Neural progenitor cell (in vitro differentiated cells): ENCODE measurements at regions not wholly inside any gene's neighbourhood (a gene's known extent, or its start where the extent isn't known, plus 50 kb on each side); places are given as distances from the start of the nearest gene placed in this dataset.

ENCODE experiments used
- DNase-seq: peaks from one replicate; pipeline ENCODE4 v3.0.0-alpha.2; 2016; ENCODE audit warnings: low spot score
- H2AFZ ChIP-seq: fragments of 200-600 bp; sonication (generic); replicated peaks from 2 replicates; pipeline ENCODE4 v1.6.1; 2016; ENCODE audit warnings: antibody characterized with exemption
- H3F3A ChIP-seq: fragments of 200-600 bp; sonication (generic); 2 replicates; pipeline ENCODE4 v1.6.1; 2016; ENCODE audit warnings: antibody characterized with exemption, low read depth
- H3K27ac ChIP-seq: fragments of 200-600 bp; sonication (generic); 2 replicates; pipeline ENCODE4 v1.5.1; 2016; ENCODE audit warnings: mild to moderate bottlenecking
- H3K27me3 ChIP-seq: fragments of 200-600 bp; sonication (generic); 2 replicates; pipeline ENCODE4 v1.6.1; 2016; ENCODE audit warnings: mild to moderate bottlenecking, moderate library complexity
- H3K36me3 ChIP-seq: fragments of 200-600 bp; sonication (generic); 2 replicates; pipeline ENCODE4 v1.5.1; 2016
- H3K4me1 ChIP-seq: fragments of 200-600 bp; sonication (generic); 2 replicates; pipeline ENCODE4 v1.6.1; 2016; ENCODE audit warnings: mixed run types
- H3K4me2 ChIP-seq: fragments of 200-600 bp; sonication (generic); 2 replicates; pipeline ENCODE4 v1.6.1; 2016
- H3K4me3 ChIP-seq: fragments of 200-600 bp; sonication (generic); 2 replicates; pipeline ENCODE4 v1.5.1; 2016
- H3K79me2 ChIP-seq: fragments of 200-600 bp; sonication (generic); 2 replicates; pipeline ENCODE4 v1.6.1; 2016; ENCODE audit warnings: low read depth
- H3K9ac ChIP-seq: fragments of 200-600 bp; sonication (generic); 2 replicates; pipeline ENCODE4 v1.6.1; 2016
- H3K9me3 ChIP-seq: fragments of 200-600 bp; sonication (generic); 2 replicates; pipeline ENCODE4 v1.5.1; 2016; ENCODE audit warnings: low read depth
- H4K20me1 ChIP-seq: fragments of 200-600 bp; sonication (generic); 2 replicates; pipeline ENCODE4 v1.6.1; 2016; ENCODE audit warnings: low read depth
- H3K27ac Mint-ChIP-seq: 3 replicates; pipeline ENCODE4 v1.8.0; 2021; ENCODE audit warnings: mixed read lengths
- H3K27me3 Mint-ChIP-seq: 2 replicates; pipeline ENCODE4 v1.8.0; 2022; ENCODE audit warnings: low read depth, mild to moderate bottlenecking, inconsistent platforms, moderate library complexity, mixed read lengths; ENCODE audit not compliant: insufficient read depth
- H3K36me3 Mint-ChIP-seq: 3 replicates; pipeline ENCODE4 v1.8.0; 2021; ENCODE audit warnings: mixed read lengths
- H3K4me1 Mint-ChIP-seq: 3 replicates; pipeline ENCODE4 v1.8.0; 2021; ENCODE audit warnings: mixed read lengths
- H3K4me3 Mint-ChIP-seq: 3 replicates; pipeline ENCODE4 v1.8.0; 2021; ENCODE audit warnings: mild to moderate bottlenecking, moderate library complexity, mixed read lengths
- H3K9me3 Mint-ChIP-seq: 3 replicates; pipeline ENCODE4 v1.8.0; 2020; ENCODE audit warnings: mixed read lengths
- EZH2 ChIP-seq: fragments of 200-600 bp; sonication (generic); IDR thresholded peaks from 2 replicates; pipeline ENCODE4 v1.6.1; 2017; ENCODE audit warnings: antibody characterized with exemption, mild to moderate bottlenecking, moderate library complexity
- EZH2phosphoT487 ChIP-seq: fragments of 200-600 bp; sonication (generic); IDR thresholded peaks from 2 replicates; pipeline ENCODE4 v1.6.1; 2017; ENCODE audit warnings: antibody characterized with exemption
- TF ChIP-seq, protein P1 (sequence below): fragments of 200-600 bp; sonication (generic); IDR thresholded peaks from 2 replicates; pipeline ENCODE4 v1.5.1; 2017; ENCODE audit warnings: antibody characterized with exemption, mild to moderate bottlenecking

DNA sequence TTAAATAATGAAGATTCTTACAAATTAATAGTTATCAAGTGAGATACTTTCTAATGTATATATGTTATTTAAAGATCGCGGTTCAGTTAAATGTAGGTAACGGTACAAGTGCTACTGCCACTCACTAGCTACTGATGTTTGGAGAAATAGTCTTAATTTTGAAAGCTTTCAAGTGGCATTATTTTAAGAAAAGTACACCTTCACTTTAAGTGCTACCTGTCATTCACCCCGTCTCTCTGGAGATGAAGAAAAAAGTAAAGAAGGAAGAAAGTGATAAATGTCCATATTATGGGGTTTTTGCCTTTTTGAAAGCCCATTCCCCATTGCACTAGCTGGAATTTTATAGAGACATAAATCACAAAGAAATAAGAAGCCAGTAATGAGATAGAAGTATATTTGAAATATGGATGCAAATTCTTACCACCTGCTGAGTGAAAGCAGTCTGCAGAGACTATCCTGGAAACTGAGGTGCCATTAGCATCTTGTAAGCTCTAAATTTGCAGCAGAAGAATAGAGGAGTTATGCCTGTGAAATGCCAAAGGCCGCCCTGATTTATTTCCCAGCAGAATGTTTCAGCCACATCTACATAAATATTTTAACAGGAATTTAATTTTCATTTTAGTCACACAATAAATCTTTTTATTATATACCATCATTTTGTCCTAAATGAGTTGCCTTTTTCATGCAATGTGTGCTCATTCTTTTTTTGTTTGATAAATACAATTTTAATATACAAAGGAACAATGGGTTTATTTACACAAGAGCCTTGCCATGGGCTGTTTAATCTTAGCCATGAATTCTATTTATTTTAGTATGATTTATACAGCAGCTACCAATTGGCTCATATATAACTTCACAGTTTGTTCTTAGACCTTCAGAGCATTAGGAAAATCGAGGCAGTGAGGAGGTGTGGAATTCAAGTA, 489.9 kb upstream of the RAG2 start:
- no peaks in the 10 kb centered on the region for H3F3A ChIP-seq
- Mint-ChIP-seq H3K9me3 (no peaks in the 10 kb centered on the region), H3K27ac (no peak overlapping the region), H3K36me3 (no peaks in the 10 kb centered on the region), H3K4me3 (no peak overlapping the region), H3K4me1 (peaks cover 13% of the 10 kb centered on the region), H3K27me3 (no peaks in the 10 kb centered on the region)
- TF ChIP-seq EZH2 (no peak), EZH2phosphoT487 (no peak)
- TF ChIP-seq, protein P1, sequence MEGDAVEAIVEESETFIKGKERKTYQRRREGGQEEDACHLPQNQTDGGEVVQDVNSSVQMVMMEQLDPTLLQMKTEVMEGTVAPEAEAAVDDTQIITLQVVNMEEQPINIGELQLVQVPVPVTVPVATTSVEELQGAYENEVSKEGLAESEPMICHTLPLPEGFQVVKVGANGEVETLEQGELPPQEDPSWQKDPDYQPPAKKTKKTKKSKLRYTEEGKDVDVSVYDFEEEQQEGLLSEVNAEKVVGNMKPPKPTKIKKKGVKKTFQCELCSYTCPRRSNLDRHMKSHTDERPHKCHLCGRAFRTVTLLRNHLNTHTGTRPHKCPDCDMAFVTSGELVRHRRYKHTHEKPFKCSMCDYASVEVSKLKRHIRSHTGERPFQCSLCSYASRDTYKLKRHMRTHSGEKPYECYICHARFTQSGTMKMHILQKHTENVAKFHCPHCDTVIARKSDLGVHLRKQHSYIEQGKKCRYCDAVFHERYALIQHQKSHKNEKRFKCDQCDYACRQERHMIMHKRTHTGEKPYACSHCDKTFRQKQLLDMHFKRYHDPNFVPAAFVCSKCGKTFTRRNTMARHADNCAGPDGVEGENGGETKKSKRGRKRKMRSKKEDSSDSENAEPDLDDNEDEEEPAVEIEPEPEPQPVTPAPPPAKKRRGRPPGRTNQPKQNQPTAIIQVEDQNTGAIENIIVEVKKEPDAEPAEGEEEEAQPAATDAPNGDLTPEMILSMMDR: no peak
- H4K20me1 ChIP-seq: no peaks in the 10 kb centered on the region
- H3K9me3 ChIP-seq: no peaks in the 10 kb centered on the region
- DNase-seq: no peak
- no peaks in the 10 kb centered on the region for H3K27me3 ChIP-seq
- H3K9ac ChIP-seq: no peak overlapping the region
- no peak overlapping the region for H2AFZ ChIP-seq
- H3K27ac ChIP-seq: no peak overlapping the region
- H3K4me1 ChIP-seq: no peaks in the 10 kb centered on the region
- H3K79me2 ChIP-seq: no peaks in the 10 kb centered on the region
- H3K4me2 ChIP-seq: no peak overlapping the region
- H3K36me3 ChIP-seq: no peaks in the 10 kb centered on the region
- no peak overlapping the region for H3K4me3 ChIP-seq

DNA sequence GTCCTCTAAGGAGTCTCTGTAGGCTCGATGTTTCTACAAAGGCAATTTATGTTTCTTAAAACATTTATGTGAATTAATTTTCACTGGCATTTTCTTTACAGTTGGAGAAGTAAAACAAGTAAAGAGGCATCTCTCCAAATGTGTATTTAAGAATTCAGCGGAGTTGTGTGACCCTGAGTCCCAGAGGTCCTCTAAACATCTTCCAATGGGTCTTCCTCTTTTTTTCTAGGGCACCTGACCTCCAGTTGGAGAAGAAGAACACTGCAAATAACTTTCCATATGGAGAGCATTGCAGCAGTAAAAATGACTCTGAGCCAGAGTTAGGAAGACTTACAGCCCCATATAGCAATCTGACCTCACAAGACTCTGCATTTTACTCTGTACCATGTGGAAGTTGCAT, 480.5 kb upstream of the RAG2 start:
- no peaks in the 10 kb centered on the region for H3K9me3 ChIP-seq
- no peak overlapping the region for H3K9ac ChIP-seq
- no peak overlapping the region for H2AFZ ChIP-seq
- Mint-ChIP-seq H3K27ac (no peak overlapping the region), H3K4me1 (peaks cover 4% of the 10 kb centered on the region), H3K27me3 (no peaks in the 10 kb centered on the region), H3K4me3 (no peak overlapping the region), H3K9me3 (no peaks in the 10 kb centered on the region), H3K36me3 (no peaks in the 10 kb centered on the region)
- no peaks in the 10 kb centered on the region for H3F3A ChIP-seq
- no peak for DNase-seq
- TF ChIP-seq, protein P1: no peak
- no peak for TF ChIP-seq EZH2
- no peak for TF ChIP-seq EZH2phosphoT487
- no peak overlapping the region for H3K4me3 ChIP-seq
- no peaks in the 10 kb centered on the region for H3K27me3 ChIP-seq
- H3K79me2 ChIP-seq: no peaks in the 10 kb centered on the region
- no peaks in the 10 kb centered on the region for H3K36me3 ChIP-seq
- H4K20me1 ChIP-seq: no peaks in the 10 kb centered on the region
- H3K4me2 ChIP-seq: no peak overlapping the region
- H3K27ac ChIP-seq: no peak overlapping the region
- no peaks in the 10 kb centered on the region for H3K4me1 ChIP-seq

DNA sequence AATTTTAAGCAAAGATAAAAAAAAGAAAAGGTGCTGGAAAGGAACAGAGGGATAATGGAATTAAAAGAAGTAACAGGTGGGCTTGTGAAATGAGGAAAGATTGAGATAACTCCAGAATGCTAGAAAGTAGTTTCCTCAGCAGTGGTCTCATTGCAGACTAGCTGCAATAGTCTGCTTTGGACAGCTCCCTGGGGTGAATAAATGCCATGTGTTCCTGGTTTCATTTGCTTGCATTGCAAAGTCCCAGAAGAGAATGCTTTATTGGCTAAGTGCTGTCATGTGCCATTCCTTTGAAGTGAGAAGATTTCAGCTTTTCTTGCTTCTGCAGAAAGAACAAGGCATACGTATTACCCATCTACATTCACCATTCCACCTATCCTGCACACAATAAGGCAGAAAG, 478.8 kb upstream of the RAG2 start:
- Histone ChIP-seq H4K20me1 (no peaks in the 10 kb centered on the region), H3F3A (no peaks in the 10 kb centered on the region), H3K27me3 (no peaks in the 10 kb centered on the region), H3K27ac (no peak overlapping the region), H3K4me2 (no peak overlapping the region), H3K9me3 (no peaks in the 10 kb centered on the region), H3K4me3 (no peak overlapping the region), H2AFZ (no peak overlapping the region), H3K9ac (no peak overlapping the region), H3K79me2 (no peaks in the 10 kb centered on the region), H3K4me1 (no peaks in the 10 kb centered on the region), H3K36me3 (no peaks in the 10 kb centered on the region)
- no peak for TF ChIP-seq EZH2
- TF ChIP-seq EZH2phosphoT487: no peak
- TF ChIP-seq, protein P1: no peak
- Mint-ChIP-seq H3K9me3 (no peaks in the 10 kb centered on the region), H3K4me3 (no peak overlapping the region), H3K27ac (no peak overlapping the region), H3K4me1 (peaks cover 4% of the 10 kb centered on the region), H3K27me3 (no peaks in the 10 kb centered on the region), H3K36me3 (no peaks in the 10 kb centered on the region)
- no peak for DNase-seq
